Astrocyte (in vitro differentiated cells and primary cell): ENCODE measurements at regions not wholly inside any gene's neighbourhood (a gene's known extent, or its start where the extent isn't known, plus 50 kb on each side); places are given as distances from the start of the nearest gene placed in this dataset.

Experiments used
- DNase-seq: peaks from one replicate; pipeline ENCODE4 v3.0.0-alpha.2; 2010; ENCODE audit warnings: low read depth
- FAIRE-seq: peaks from 2 replicates; lab custom pipeline; 2011; peaks lifted over from hg19 to GRCh38; lab: Jason Lieb, UNC
- H2AFZ ChIP-seq: 2 replicates; pipeline ENCODE4 v1.6.0; 2012; ENCODE audit warnings: low read depth, low read length, inconsistent platforms
- H3K27ac ChIP-seq: 2 replicates; pipeline ENCODE4 v1.5.1; 2011; ENCODE audit warnings: low read depth, low read length, inconsistent platforms
- H3K27me3 ChIP-seq: 2 replicates; pipeline ENCODE4 v1.6.0; 2011; ENCODE audit warnings: low read length, inconsistent platforms; ENCODE audit not compliant: insufficient read depth
- H3K36me3 ChIP-seq: 2 replicates; pipeline ENCODE4 v1.5.1; 2011; ENCODE audit warnings: low read length, inconsistent platforms; ENCODE audit not compliant: insufficient read depth
- H3K4me1 ChIP-seq: 2 replicates; pipeline ENCODE4 v1.5.1; 2011; ENCODE audit warnings: low read length, inconsistent platforms; ENCODE audit not compliant: insufficient read depth
- H3K4me2 ChIP-seq: 2 replicates; pipeline ENCODE4 v1.6.0; 2012; ENCODE audit warnings: low read length, inconsistent platforms
- H3K4me3 ChIP-seq: 2 replicates; pipeline ENCODE4 v1.5.1; 2011; ENCODE audit warnings: low read depth, mild to moderate bottlenecking, low read length, inconsistent platforms; ENCODE audit not compliant: insufficient read depth
- H3K79me2 ChIP-seq: 2 replicates; pipeline ENCODE4 v1.6.0; 2012; ENCODE audit warnings: mild to moderate bottlenecking, low read length, inconsistent platforms; ENCODE audit not compliant: insufficient read depth
- H3K9ac ChIP-seq: 2 replicates; pipeline ENCODE4 v1.6.0; 2012; ENCODE audit warnings: mild to moderate bottlenecking, low read length, inconsistent platforms
- H3K9me3 ChIP-seq: 2 replicates; pipeline ENCODE4 v1.5.1; 2012; ENCODE audit warnings: low read depth, mild to moderate bottlenecking, low read length, inconsistent platforms; ENCODE audit not compliant: insufficient read depth
- H4K20me1 ChIP-seq: 2 replicates; pipeline ENCODE4 v1.6.0; 2012; ENCODE audit warnings: low read length, inconsistent platforms; ENCODE audit not compliant: insufficient read depth
- H3K27ac Mint-ChIP-seq: one replicate; pipeline ENCODE4 v1.8.0; 2021; ENCODE audit warnings: mild to moderate bottlenecking, mixed read lengths; ENCODE audit not compliant: unreplicated experiment
- H3K27me3 Mint-ChIP-seq: one replicate; pipeline ENCODE4 v1.8.0; 2021; ENCODE audit warnings: low read depth, mixed read lengths; ENCODE audit not compliant: unreplicated experiment
- H3K36me3 Mint-ChIP-seq: one replicate; pipeline ENCODE4 v1.8.0; 2021; ENCODE audit warnings: low read depth, mixed read lengths; ENCODE audit not compliant: unreplicated experiment
- H3K4me1 Mint-ChIP-seq: one replicate; pipeline ENCODE4 v1.8.0; 2021; ENCODE audit warnings: low read depth, mixed read lengths; ENCODE audit not compliant: unreplicated experiment
- H3K4me3 Mint-ChIP-seq: one replicate; pipeline ENCODE4 v1.8.0; 2021; ENCODE audit warnings: mild to moderate bottlenecking, moderate library complexity, mixed read lengths; ENCODE audit not compliant: unreplicated experiment
- H3K9me3 Mint-ChIP-seq: one replicate; pipeline ENCODE4 v1.8.0; 2021; ENCODE audit warnings: mild to moderate bottlenecking, mixed read lengths; ENCODE audit not compliant: unreplicated experiment
- EZH2 ChIP-seq: IDR thresholded peaks from 2 replicates; pipeline ENCODE4 v1.6.1; 2012; ENCODE audit warnings: mild to moderate bottlenecking, low read length, inconsistent platforms; ENCODE audit not compliant: insufficient read depth
- TF ChIP-seq, protein P1 (sequence below): IDR thresholded peaks from 2 replicates; pipeline ENCODE4 v1.5.1; 2011; ENCODE audit warnings: low read depth, mild to moderate bottlenecking, inconsistent platforms, low read length, moderate library complexity; ENCODE audit not compliant: insufficient read depth

GRCh38 chr4:26212528-26212927 is 108.3 kb upstream of the RBPJ start:
- no peaks in the 10 kb centered on the region for H3K36me3 Mint-ChIP-seq
- no peaks in the 10 kb centered on the region for H3K79me2 ChIP-seq
- no peak overlapping the region for H3K27ac ChIP-seq
- H3K9ac ChIP-seq: no peak overlapping the region
- no peaks in the 10 kb centered on the region for H3K4me1 Mint-ChIP-seq
- peaks cover 6% of the 10 kb centered on the region for H3K27me3 ChIP-seq
- FAIRE-seq (no peak), DNase-seq (no peak)
- no peaks in the 10 kb centered on the region for H4K20me1 ChIP-seq
- no peak overlapping the region for H3K4me3 Mint-ChIP-seq
- H2AFZ ChIP-seq: no peak overlapping the region
- H3K9me3 ChIP-seq: no peaks in the 10 kb centered on the region
- H3K4me1 ChIP-seq: no peaks in the 10 kb centered on the region
- TF ChIP-seq, protein P1, sequence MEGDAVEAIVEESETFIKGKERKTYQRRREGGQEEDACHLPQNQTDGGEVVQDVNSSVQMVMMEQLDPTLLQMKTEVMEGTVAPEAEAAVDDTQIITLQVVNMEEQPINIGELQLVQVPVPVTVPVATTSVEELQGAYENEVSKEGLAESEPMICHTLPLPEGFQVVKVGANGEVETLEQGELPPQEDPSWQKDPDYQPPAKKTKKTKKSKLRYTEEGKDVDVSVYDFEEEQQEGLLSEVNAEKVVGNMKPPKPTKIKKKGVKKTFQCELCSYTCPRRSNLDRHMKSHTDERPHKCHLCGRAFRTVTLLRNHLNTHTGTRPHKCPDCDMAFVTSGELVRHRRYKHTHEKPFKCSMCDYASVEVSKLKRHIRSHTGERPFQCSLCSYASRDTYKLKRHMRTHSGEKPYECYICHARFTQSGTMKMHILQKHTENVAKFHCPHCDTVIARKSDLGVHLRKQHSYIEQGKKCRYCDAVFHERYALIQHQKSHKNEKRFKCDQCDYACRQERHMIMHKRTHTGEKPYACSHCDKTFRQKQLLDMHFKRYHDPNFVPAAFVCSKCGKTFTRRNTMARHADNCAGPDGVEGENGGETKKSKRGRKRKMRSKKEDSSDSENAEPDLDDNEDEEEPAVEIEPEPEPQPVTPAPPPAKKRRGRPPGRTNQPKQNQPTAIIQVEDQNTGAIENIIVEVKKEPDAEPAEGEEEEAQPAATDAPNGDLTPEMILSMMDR: no peak
- TF ChIP-seq EZH2: no peak
- H3K9me3 Mint-ChIP-seq: peaks cover 9% of the 10 kb centered on the region
- no peak overlapping the region for H3K4me3 ChIP-seq
- no peak overlapping the region for H3K4me2 ChIP-seq
- H3K36me3 ChIP-seq: no peaks in the 10 kb centered on the region
- peaks cover 27% of the 10 kb centered on the region for H3K27me3 Mint-ChIP-seq
- no peak overlapping the region for H3K27ac Mint-ChIP-seq

- H3K4me3 ChIP-seq: no peak overlapping the region
- peaks cover 9% of the 10 kb centered on the region for H3K9me3 Mint-ChIP-seq
- H3K9me3 ChIP-seq: no peaks in the 10 kb centered on the region
- no peak overlapping the region for H3K4me2 ChIP-seq
- H4K20me1 ChIP-seq: no peaks in the 10 kb centered on the region
- H3K4me1 ChIP-seq: no peaks in the 10 kb centered on the region
- H3K27me3 Mint-ChIP-seq: peaks cover 27% of the 10 kb centered on the region
- no peak overlapping the region for H3K27ac Mint-ChIP-seq
- TF ChIP-seq EZH2: no peak
- no peak for FAIRE-seq
- H3K4me3 Mint-ChIP-seq: no peak overlapping the region
- no peaks in the 10 kb centered on the region for H3K36me3 Mint-ChIP-seq
- DNase-seq: no peak
- no peaks in the 10 kb centered on the region for H3K79me2 ChIP-seq
- H3K36me3 ChIP-seq: no peaks in the 10 kb centered on the region
- H3K4me1 Mint-ChIP-seq: no peaks in the 10 kb centered on the region
- H3K27me3 ChIP-seq: no peaks in the 10 kb centered on the region
- no peak overlapping the region for H3K27ac ChIP-seq
- no peak overlapping the region for H3K9ac ChIP-seq
- H2AFZ ChIP-seq: no peak overlapping the region
These were observed 107.5 kb upstream of the RBPJ start for GRCh38 chr4:26213317-26213716.

- no peak for FAIRE-seq
- H3K27ac Mint-ChIP-seq: no peak overlapping the region
- no peak overlapping the region for H2AFZ ChIP-seq
- no peaks in the 10 kb centered on the region for H4K20me1 ChIP-seq
- TF ChIP-seq EZH2: no peak
- TF ChIP-seq, protein P1: no peak
- H3K4me3 ChIP-seq: no peak overlapping the region
- H3K9me3 ChIP-seq: no peaks in the 10 kb centered on the region
- H3K9ac ChIP-seq: no peak overlapping the region
- no peak overlapping the region for H3K4me2 ChIP-seq
- peaks cover 23% of the 10 kb centered on the region for H3K27me3 Mint-ChIP-seq
- H3K4me1 ChIP-seq: peaks cover 5% of the 10 kb centered on the region
- no peaks in the 10 kb centered on the region for H3K36me3 ChIP-seq
- no peaks in the 10 kb centered on the region for H3K36me3 Mint-ChIP-seq
- no peaks in the 10 kb centered on the region for H3K27me3 ChIP-seq
- H3K27ac ChIP-seq: no peak overlapping the region
- H3K79me2 ChIP-seq: no peaks in the 10 kb centered on the region
- peaks cover 9% of the 10 kb centered on the region for H3K9me3 Mint-ChIP-seq
- H3K4me1 Mint-ChIP-seq: peaks cover 2% of the 10 kb centered on the region
- no peak for DNase-seq
- no peak overlapping the region for H3K4me3 Mint-ChIP-seq
These were observed 105.8 kb upstream of the RBPJ start for GRCh38 chr4:26214994-26215393.
